Tibial artery (tissue), 4 donors: ENCODE measurements at regions not wholly inside any gene's neighbourhood (a gene's known extent, or its start where the extent isn't known, plus 50 kb on each side); places are given as distances from the start of the nearest gene placed in this dataset.

Experiments
- DNase-seq, 2 donors: peaks; one replicate each; pipeline ENCODE4 v3.0.0-alpha.2; 2019
- H3K27ac ChIP-seq, 2 donors: fragments of 200-600 bp; sonication (generic) in 1 of 2; 1 replicate in 1 of 2; 2 replicates in 1 of 2; pipeline ENCODE4 v1.5.1; 2018 to 2019; ENCODE audit warnings: mild to moderate bottlenecking in 1 of 2
- H3K27me3 ChIP-seq, 2 donors: fragments of 200-600 bp; sonication (generic) in 1 of 2; one replicate each; pipeline versions ENCODE4 v1.5.1 to v1.6.0; 2016 to 2019
- H3K36me3 ChIP-seq, 3 donors: fragments of 200-600 bp; sonication (generic) in 2 of 3; one replicate each; pipeline ENCODE4 v1.5.1; 2016 to 2019; ENCODE audit warnings: mild to moderate bottlenecking in 2 of 3
- H3K4me1 ChIP-seq, 4 donors: fragments of 200-600 bp; sonication (generic) in 2 of 4; 1 replicate in 3 of 4; 2 replicates in 1 of 4; pipeline ENCODE4 v1.5.1; 2016 to 2019
- H3K4me3 ChIP-seq, 2 donors: fragments of 200-600 bp; sonication (generic) in 1 of 2; 1 replicate in 1 of 2; 2 replicates in 1 of 2; pipeline ENCODE4 v1.5.1; 2018 to 2019; ENCODE audit warnings: mild to moderate bottlenecking in 2 of 2
- H3K9me3 ChIP-seq, 3 donors: fragments of 200-600 bp; sonication (generic) in 1 of 3; one replicate each; pipeline ENCODE4 v1.5.1; 2016 to 2019
- CTCF ChIP-seq, 2 experiments: fragments of 200-600 bp in 1 of 2; fragments of 450-650 bp in 1 of 2; IDR thresholded peaks; one replicate each; pipeline ENCODE4 v1.5.1; 2017 to 2019; ENCODE audit warnings: antibody characterized with exemption in 2 of 2, mild to moderate bottlenecking in 1 of 2, moderate library complexity in 1 of 2
- intact Hi-C: fragments of 100-400 bp; cut with DNase I; formaldehyde crosslinking; loops from one replicate; pipeline ENCODE4 v1.15.0; 2023; ENCODE audit warnings: low total_unique reads

DNA sequence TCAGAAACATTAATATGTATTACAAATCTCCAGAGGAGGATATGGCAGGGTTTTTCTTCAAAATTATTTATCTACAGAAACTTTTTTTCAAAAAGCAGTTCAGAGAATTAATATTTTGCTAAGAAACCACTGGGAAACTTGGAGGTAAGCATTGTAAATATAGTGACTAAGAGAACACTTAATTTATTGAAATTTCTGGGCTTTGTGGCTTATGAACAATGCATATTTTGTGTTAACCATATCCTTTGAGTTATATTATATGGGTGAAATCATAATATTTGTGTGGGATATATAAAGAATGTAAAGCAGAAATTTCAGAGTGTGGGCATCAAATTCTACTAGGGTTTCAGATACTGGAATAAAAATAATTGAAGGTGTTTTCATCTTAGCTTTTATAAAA, 1059.2 kb downstream of the ZPLD1 start:
- Histone ChIP-seq H3K9me3 (no peaks in the 10 kb centered on the region), H3K27ac (no peak overlapping the region), H3K36me3 (no peaks in the 10 kb centered on the region), H3K4me3 (no peak overlapping the region), H3K27me3 (no peaks in the 10 kb centered on the region), H3K4me1 (no peaks in the 10 kb centered on the region)
- intact Hi-C loops: no loop called here
- TF ChIP-seq CTCF (IDR thresholded peaks at IDR 0.05): no peak
- DNase-seq: no peak

DNA sequence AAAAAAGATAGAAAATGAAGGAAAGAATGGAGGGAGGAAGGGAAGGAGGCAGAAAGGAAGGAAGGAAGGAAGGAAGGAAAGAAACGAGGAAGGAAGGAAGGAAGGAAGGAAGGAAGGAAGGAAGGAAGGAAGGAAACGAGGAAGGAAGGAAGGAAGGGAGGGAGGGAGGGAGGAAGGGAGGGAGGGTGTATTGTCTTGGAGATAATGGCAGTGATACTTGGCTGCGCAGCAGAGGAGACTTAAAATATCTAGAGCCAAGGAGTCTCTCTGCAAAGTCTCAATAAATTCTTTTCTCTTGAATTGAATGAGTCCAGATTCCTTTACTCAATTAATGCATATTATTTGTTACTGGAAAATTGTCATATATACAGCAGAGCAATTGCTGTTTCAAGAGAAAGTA, 1059.7 kb downstream of the ZPLD1 start:
- H3K36me3 ChIP-seq: no peaks in the 10 kb centered on the region
- TF ChIP-seq CTCF (IDR thresholded peaks at IDR 0.05): no peak
- no peaks in the 10 kb centered on the region for H3K9me3 ChIP-seq
- intact Hi-C loops: no loop called here
- DNase-seq: no peak
- no peaks in the 10 kb centered on the region for H3K4me1 ChIP-seq
- no peak overlapping the region for H3K27ac ChIP-seq
- no peaks in the 10 kb centered on the region for H3K27me3 ChIP-seq
- H3K4me3 ChIP-seq: no peak overlapping the region

- no peak for DNase-seq
- H3K27ac ChIP-seq: no peak overlapping the region
- intact Hi-C loops: no loop called here
- H3K9me3 ChIP-seq: no peaks in the 10 kb centered on the region
- no peaks in the 10 kb centered on the region for H3K4me1 ChIP-seq
- TF ChIP-seq CTCF (IDR thresholded peaks at IDR 0.05): no peak
- no peaks in the 10 kb centered on the region for H3K36me3 ChIP-seq
- H3K27me3 ChIP-seq: no peaks in the 10 kb centered on the region
- no peak overlapping the region for H3K4me3 ChIP-seq
Measured at GRCh38 chr3:103495186-103495585, 1060.4 kb downstream of the ZPLD1 start.

GRCh38 chr3:103499132-103499900, 1064.5 kb downstream of the ZPLD1 start:
- Histone ChIP-seq H3K27ac (no peak overlapping the region), H3K4me3 (no peak overlapping the region), H3K27me3 (no peaks in the 10 kb centered on the region), H3K4me1 (no peaks in the 10 kb centered on the region), H3K9me3 (no peaks in the 10 kb centered on the region), H3K36me3 (no peaks in the 10 kb centered on the region)
- intact Hi-C loops: no loop called here
- TF ChIP-seq CTCF (IDR thresholded peaks at IDR 0.05): no peak
- DNase-seq: no peak

DNA sequence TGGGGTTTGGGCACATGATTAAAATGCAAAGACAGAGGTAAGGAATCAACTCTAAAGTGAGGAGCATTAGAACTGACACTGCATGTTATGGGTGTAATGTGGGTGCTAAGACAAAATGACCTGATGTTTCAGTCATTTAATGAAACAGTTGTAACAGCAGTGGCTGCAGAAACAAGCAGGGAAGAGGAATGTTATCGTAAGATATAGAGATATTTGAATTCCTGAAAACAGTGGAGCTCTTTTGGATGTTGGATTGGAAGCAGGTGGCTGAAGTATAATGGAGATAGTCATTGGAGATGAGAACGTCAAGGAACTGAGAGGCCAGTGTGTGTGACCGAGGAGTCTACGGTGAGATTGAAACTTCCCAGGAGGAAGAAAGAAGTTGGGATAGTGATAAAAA, 1065.2 kb downstream of the ZPLD1 start:
- TF ChIP-seq CTCF (IDR thresholded peaks at IDR 0.05): no peak
- DNase-seq: no peak
- Histone ChIP-seq H3K27ac (no peak overlapping the region), H3K4me1 (no peaks in the 10 kb centered on the region), H3K9me3 (no peaks in the 10 kb centered on the region), H3K4me3 (no peak overlapping the region), H3K36me3 (no peaks in the 10 kb centered on the region), H3K27me3 (no peaks in the 10 kb centered on the region)
- intact Hi-C loops: no loop called here

DNA sequence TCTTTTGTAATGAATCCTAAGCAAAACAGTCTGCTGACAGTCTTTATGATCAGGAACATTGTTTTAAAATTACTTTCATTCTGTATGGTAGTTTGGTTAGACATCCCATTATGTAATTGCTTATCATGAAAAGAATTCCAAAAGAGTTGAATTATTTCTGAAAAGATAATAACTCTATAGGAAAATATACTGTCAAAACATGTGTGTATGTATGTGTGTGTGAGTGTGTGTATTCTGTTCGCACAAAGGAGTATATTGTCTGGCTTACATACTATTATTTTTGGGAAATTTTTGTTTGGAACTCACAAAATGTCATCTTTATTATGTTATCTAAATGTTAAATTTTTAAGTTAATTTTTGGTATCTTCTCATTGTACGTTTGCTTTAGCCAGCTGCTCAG, 1075.9 kb downstream of the ZPLD1 start:
- Histone ChIP-seq H3K27ac (no peak overlapping the region), H3K36me3 (no peaks in the 10 kb centered on the region), H3K4me1 (no peaks in the 10 kb centered on the region), H3K27me3 (no peaks in the 10 kb centered on the region), H3K4me3 (no peak overlapping the region), H3K9me3 (no peaks in the 10 kb centered on the region)
- no peak for DNase-seq
- intact Hi-C loops: no loop called here
- no peak for TF ChIP-seq CTCF (IDR thresholded peaks at IDR 0.05)
